ENCODE measurements at regions not wholly inside any gene's neighbourhood (a gene's known extent, or its start where the extent isn't known, plus 50 kb on each side); places are given as distances from the start of the nearest gene placed in this dataset.

- TF ChIP-seq CTCF (IDR thresholded peaks at IDR 0.05) = no peak
- no peak overlapping the region for H3K4me3 ChIP-seq
- DNase-seq (ENCODE audit: low spot score) = no peak
Measured at GRCh38 chr5:15012061-15012460, 140.5 kb upstream of the ANKH start.

GRCh38 chr5:15010936-15011335 lies 139.4 kb upstream of the ANKH start:
- Histone ChIP-seq H3K4me3 (no peak overlapping the region), H3K27ac (no peak overlapping the region)
- DNase-seq (ENCODE audit: low spot score) = no peak
- TF ChIP-seq CTCF (IDR thresholded peaks at IDR 0.05) = no peak

More at GRCh38 chr5:15012061-15012460, 140.5 kb upstream of the ANKH start:
- H3K27ac ChIP-seq = no peak overlapping the region

GRCh38 chr5:15009420-15009819 lies 137.8 kb upstream of the ANKH start:
- H3K27ac ChIP-seq = peak overlapping the region; percentile 75 to 88
- DNase-seq (ENCODE audit: low spot score) = no peak
- no peak for TF ChIP-seq CTCF (IDR thresholded peaks at IDR 0.05)

DNA sequence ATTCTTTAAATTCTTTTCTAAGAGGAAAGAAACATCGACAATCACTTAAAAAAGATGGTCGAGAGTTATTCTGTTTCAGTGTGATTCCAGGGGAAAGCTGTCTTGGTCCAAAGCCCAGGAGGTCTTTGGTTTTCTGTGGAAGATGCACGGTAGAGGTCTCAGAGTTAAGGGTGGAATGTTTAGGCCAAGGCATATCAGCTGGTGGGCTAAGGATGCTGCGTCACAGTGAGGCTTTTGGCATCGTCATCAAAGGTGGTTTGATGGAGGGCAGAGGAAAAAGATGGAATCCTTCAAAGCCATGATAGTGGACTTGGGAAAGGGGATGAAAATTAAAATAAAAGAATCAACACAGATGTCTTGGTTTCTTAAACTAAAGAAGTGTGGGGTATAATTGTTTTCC lies 137.3 kb upstream of the ANKH start:
- Histone ChIP-seq H3K27ac (peak overlapping the region; percentile 75 to 88), H3K4me3 (no peak overlapping the region)
- TF ChIP-seq CTCF (IDR thresholded peaks at IDR 0.05) = no peak
- DNase-seq (ENCODE audit: low spot score) = no peak

More at GRCh38 chr5:15009420-15009819, 137.8 kb upstream of the ANKH start:
- no peak overlapping the region for H3K4me3 ChIP-seq

- Histone ChIP-seq H3K4me3 (no peak overlapping the region), H3K27ac (peak overlapping the region; percentile 75 to 88)
- no peak for TF ChIP-seq CTCF (IDR thresholded peaks at IDR 0.05)
- DNase-seq (ENCODE audit: low spot score) = peak; percentile 97
Measured at GRCh38 chr5:15008476-15008875, 136.9 kb upstream of the ANKH start.

GRCh38 chr5:15007646-15008045 lies 136.1 kb upstream of the ANKH start:
- DNase-seq (ENCODE audit: low spot score) = no peak
- TF ChIP-seq CTCF (IDR thresholded peaks at IDR 0.05) = no peak
- Histone ChIP-seq H3K4me3 (no peak overlapping the region), H3K27ac (peak overlapping the region; percentile 75 to 88)

- TF ChIP-seq CTCF (IDR thresholded peaks at IDR 0.05) = no peak
- H3K27ac ChIP-seq = no peak overlapping the region
Measured at GRCh38 chr5:15004506-15004905, 132.9 kb upstream of the ANKH start.

More at GRCh38 chr5:15004506-15004905, 132.9 kb upstream of the ANKH start:
- no peak overlapping the region for H3K4me3 ChIP-seq
- DNase-seq (ENCODE audit: low spot score) = no peak

Measured in coronary artery (tissue), 2 donors.